Epithelial cell of prostate (primary cell): ENCODE measurements at regions not wholly inside any gene's neighbourhood (a gene's known extent, or its start where the extent isn't known, plus 50 kb on each side); places are given as distances from the start of the nearest gene placed in this dataset.

Experiments used
- DNase-seq: peaks from one replicate; pipeline ENCODE4 v3.0.0-alpha.2; 2011; ENCODE audit warnings: low read depth, low spot score
- H3K27ac ChIP-seq: fragments of 450-650 bp; 2 replicates; pipeline ENCODE4 v1.5.1; 2017; ENCODE audit warnings: mild to moderate bottlenecking

DNA sequence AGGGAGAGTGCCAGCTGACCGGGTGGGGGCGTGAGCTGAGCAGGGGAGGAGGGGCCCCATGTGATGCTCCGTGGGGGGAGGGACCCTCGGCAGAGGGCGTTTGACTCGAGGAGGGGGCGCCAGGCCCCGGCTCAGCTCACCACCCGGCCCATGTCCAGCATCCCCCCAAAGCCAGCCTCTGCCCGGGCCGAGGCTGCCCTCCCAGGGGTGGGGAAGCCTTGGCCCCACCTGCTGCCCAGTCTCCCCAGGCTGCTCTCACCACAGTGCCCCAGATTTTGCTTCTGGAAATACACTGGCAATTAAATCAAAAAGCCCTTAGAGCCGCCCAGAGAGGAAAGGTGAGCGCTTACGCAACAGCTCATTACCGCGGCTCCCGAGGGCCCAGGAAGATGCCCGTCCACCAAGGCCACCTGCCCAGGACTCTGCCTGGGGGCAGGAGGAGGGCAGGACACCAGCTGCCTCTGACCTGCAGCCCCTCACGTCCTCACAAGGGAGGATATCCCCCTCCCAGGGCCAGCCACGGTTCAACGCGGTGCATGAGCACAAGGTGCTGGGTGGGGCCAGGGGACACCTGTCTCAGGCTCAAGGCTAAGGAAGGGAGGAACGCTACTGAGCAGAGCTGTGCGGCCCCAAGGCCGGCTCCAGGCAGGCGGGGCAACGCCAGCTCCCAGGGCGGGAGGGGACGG, 70.0 kb upstream of the INPP5A start:
- no peak overlapping the region for H3K27ac ChIP-seq
- no peak for DNase-seq

DNA sequence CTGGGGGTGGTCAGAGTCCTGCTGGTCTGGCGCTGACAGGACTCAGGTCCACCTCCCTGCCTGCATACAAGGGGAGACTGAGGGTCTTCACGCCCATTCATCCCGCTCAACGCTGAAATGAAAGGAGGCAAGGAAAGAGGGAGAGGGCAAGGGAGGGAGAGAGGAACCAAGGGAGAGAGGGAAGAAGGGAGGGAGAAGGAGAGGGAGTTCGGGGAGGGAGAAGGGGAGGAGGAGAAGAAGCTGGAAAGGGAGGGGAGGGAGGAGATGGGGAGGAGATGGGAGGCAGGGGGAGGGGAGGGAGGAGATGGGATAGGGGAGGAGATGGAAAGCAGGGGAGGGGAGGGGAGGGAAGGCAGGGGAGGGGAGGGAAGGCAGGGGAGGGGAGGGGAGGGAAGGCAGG, 69.4 kb upstream of the INPP5A start:
- no peak for DNase-seq
- no peak overlapping the region for H3K27ac ChIP-seq

DNA sequence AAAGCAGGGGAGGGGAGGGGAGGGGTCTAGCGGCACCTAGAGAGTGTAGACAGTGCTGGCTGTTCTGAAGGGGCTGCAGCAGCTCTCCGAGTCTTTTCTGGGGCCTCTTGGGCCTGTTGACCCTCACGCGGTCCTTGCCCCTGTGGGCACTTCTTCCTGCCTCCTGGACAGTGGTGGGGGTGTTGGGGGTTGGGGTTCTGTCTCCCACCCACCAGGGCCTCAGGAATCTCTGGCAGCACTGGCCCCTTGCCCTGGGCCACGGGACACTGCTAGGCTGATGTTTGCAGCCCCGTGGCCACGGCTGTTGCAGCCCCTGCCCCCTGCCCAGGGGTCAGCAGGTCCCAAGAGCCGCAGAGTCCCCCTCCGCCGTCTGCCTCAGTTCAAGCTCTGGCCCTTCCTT, 68.9 kb upstream of the INPP5A start:
- H3K27ac ChIP-seq, result no peak overlapping the region
- DNase-seq, result no peak

DNA sequence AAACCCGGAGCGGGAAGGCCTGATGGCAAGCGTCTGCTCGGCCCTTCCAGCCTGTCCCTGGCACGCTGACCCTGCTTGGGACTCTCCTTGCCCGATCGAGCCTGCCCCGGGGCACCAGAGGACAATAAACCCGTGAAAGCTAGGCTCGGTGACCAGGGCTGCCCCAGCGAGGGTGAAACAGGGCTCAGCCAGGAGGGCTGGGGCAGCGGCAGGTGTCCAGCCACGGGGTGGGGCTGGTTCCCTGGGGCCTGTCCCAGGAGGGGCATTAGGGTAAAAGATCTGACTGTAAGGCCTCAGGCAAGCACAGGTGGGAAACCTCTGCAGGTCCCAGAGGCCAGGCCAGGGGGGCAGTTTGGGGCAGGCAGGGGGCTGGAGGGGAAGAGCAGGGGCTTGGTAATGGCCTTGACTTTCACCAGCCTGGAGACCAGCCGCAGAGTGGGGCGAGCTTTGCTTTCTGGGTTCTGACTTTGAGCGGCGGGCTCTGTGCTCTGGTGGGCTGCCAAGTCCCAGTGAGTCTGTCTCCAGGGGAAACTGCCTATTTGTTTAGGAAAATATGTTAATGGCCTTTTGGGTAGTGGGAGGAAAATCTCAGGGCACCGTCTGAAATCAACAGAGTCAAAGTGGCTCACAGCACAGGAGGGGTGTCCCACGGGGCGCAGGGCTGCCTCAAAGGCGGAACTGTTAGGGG, 68.2 kb upstream of the INPP5A start:
- no peak for DNase-seq
- no peak overlapping the region for H3K27ac ChIP-seq

DNA sequence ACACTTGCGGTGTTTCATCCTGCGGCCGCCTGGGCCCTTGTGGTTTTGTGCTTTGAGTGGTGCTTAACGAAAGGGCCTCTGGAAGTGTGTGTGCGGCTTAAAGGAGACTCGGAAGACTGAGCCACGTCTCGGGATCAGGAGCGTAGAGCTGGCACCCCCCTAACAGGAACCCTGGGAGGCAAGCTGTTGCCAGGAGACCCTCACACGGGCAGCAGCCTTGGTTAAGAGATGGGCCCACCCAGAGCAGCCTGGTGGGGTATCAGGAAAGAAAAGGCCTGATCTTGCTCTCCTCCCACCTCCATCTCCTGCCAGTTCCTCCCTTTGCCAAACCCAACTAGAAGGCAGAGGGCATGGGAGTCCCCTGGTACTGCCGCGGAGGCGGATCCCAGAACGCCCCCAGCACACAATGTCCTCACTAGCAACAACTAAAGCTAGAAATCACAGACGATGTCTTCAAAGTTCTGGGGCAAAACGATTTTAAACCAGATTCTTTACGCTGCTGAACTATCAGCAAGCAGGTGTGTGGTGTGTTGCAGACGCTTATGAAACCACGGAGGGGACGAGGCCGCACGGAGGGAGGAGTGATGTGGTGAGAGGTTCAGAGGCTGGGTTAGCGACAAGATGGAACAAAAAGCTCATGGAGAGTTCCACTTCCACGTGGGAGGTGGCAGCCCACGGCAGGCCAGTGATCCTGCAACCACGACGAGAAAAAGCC, 67.0 kb upstream of the INPP5A start:
- H3K27ac ChIP-seq, result no peak overlapping the region
- DNase-seq, result no peak

DNA sequence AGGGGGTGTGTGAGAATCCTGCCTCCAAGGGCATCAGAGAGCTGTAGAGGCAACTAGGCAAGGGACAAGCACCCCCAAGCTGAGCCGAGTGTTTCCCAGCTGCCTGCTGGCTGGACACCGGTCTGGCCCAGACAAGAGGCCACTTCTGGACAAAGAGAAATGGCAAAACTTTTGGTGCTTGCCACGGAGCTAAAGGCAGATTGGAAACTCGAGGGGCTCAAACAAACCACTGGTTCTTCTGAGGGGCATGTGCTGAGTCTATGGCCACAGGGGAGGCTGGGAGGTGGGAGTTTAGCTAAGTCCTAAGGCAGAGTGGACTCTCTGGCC, 66.5 kb upstream of the INPP5A start:
- no peak overlapping the region for H3K27ac ChIP-seq
- no peak for DNase-seq

DNA sequence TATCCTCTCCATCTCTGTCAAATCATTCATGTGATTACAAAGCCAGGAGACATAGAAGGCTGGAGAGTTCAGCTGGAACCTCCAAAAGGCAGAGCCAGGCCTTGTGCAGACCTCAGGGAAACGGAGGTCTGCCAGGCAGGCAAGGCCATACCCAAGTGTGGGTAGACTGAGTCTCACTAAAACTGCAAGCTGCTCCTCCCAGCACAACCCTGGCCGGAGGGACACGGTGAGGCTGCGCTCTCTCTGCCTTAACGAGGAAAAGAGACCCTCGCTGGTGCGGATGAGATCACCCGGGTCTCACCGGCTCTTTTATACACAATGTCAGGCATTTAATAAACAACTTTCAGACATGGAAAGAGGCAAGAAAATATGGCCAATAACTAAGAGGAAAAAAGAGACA, 66.1 kb upstream of the INPP5A start:
- no peak for DNase-seq
- no peak overlapping the region for H3K27ac ChIP-seq

DNA sequence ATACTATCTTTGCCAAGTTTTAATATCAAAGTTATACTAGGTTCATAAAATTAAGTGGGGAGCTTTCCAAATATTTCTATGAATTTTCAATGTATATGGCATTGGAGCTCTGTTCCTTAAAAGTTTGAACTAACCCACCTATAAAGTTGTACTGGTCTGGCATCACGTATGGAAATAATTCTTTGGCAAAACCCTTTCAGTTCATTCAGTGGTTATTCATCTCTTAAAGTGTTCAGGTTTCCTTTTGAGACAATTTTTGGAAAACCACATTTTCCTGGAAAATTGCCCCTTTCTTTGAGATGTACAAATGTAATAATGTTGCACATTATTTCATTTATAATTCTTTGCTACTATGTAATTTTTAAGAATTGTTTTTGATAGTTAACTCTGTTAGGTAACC, 62.5 kb upstream of the INPP5A start:
- no peak for DNase-seq

DNA sequence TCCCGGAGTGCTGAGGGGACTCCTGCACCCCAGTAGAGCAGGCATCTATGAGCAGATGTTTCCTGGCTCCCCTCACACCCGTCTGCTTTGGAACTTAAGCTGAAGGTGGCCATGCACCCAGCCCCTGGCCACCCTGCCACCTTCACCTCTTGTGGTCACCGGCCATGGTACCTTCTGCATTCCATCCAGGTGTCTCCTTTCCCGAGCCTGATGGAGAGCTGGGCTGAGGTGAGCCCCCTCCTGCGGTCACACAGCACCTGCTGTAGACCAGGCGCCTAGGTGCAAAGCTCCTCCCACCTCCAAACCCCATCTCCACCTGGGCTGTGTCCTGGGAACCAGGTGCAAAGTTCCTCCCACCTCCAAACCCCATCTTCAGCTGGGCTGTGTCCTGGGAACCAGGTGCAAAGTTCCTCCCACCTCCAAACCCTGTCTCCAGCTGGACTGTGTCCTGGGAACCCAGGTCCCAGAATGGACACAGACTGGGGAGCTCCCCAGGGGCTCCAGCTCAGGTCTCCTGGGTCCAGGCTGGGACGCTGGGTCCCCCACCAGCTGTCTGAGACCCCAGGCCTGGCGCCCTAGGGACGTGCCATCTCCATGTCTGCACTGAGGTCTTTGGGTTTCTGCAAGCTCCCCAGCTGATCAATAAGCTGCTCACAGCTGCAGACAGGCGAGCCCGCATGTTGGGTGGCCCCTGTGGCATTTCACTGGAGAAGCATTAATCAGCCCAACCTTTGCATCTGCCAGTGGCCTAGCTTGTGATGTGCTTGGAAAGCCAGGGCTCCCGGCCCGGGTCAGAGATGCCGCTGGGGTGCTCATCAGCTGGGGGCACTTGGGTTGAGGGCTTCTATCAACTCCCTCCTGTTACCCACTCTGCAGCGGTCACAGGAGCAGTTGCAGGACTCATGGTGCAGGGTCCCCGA, 61.2 kb upstream of the INPP5A start:
- H3K27ac ChIP-seq, result no peak overlapping the region
- no peak for DNase-seq

More for the DNA sequence above, 62.5 kb upstream of the INPP5A start:
- H3K27ac ChIP-seq, result no peak overlapping the region

DNA sequence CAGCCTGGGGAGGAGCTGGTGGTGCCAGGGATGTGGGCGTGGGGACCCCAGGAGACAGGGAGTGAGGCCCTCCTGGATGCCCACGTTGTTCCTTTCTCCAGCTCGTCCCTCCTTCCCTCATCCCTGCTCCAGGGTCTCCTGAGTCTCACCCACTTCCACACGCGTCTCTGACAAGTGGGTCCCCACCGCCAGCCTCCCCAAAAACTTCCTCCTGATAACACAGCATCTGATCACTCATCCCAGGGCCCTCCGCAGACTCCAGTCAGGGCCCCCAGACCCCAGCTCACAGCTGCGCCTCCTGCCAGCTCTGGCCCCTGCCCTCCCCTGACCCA, 60.6 kb upstream of the INPP5A start:
- no peak for DNase-seq
- H3K27ac ChIP-seq, result no peak overlapping the region

DNA sequence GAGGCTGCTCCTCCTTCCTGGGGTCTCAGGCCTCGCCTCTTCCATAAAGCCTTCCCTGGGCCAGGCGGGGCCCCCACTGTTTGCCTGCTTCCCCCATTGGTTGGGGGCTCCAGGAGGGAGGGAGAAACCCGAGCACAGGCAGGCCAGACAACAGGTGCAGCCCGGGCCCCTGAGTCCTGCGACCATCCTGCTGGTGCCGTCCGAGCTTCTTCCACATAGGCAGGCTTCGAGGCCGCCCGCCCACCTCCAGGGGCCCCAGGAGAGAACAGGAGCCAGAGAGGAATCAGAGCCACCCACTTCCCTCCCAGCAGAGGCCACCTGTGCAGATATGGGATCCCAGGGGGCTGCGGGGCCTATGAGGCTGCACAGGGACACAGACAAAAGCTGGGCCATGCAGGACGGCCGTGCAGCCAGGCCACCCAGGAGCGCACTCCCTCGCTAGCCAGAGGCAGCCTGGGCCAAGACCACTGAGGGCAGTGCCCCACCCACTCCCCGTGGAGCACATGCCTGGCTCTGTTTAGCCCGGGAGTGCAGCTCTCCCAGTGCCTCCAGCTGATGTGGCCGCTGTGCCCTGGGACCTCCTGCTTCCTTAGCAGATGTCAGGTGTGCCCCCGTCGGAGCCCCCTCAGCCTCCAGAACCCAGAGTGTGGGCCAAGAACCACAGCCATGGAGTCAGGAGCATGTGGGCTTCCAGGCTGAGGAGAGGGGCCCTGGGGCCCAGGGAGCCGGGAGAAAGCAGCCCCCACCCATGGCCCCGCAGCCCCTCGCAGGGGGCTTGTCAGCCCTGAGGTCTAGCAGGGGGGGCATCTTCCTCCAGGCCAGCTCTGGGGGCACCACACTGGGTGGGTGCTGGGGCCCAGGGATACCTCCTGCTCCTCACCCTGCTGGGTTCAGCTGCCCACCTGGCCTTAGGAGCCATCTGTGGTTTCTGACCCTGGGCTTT, 59.9 kb upstream of the INPP5A start:
- H3K27ac ChIP-seq, result no peak overlapping the region
- no peak for DNase-seq

DNA sequence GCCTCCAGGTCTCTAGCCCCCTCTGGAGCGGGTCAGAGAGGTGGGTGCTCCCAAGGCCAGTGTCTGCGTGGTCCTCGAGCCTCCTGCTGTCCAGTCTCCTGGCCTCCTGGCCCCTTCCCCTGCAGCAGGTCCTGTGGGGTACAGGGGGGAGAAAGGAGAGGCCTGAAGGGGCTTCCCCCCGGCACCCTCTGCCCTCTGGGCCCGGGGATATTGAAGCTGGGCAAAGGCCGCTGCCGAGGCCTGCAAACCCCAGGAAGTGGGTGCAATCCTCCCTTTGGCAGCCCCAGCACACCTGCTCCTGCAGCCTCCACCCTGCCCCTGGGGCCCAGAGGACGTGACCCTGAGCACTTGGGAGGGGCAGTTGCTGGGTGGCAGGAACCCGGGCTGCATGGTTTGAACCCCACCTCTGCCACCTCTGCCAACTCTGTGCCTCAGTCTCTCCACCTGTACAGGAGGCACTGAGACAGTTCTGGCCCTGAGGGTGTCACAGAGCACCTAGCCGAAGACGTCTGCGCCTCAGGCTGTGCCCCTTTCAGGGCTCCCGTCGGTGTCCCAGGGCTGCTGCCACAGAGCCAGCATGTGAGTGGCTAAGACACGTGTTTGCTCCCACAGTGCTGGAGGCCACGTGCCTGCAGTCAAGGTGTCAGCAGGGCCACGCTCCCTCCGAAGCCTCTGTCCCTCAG, 59.1 kb upstream of the INPP5A start:
- no peak for DNase-seq
- no peak overlapping the region for H3K27ac ChIP-seq

DNA sequence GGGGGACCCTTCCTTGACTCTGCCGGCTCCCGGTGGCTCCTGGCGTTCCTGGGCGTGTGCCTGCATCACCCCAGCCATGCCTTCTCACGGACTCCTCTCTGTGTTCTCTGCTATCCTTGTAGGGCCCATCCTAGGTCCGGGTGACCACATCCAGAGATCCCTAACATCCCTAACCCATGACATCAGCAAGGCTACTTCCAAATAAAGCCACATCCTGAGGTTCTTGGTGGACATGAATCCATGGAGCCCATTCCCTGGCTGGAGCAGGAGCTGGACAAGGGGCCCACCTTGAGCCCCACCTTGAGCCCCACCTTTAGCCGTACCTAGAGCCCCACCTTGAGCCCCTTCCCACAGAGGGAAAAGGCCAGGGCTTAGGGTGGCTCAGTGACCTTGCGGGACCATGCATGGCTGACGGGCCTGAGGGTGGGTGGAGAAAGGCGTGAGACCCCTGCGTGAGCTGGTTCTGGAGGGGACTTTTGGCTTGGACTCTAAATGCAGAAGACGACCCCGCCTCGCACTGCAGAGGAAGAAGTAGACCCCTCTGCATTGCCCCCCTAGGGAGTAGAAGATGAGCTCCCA, 58.5 kb upstream of the INPP5A start:
- DNase-seq, result no peak

DNA sequence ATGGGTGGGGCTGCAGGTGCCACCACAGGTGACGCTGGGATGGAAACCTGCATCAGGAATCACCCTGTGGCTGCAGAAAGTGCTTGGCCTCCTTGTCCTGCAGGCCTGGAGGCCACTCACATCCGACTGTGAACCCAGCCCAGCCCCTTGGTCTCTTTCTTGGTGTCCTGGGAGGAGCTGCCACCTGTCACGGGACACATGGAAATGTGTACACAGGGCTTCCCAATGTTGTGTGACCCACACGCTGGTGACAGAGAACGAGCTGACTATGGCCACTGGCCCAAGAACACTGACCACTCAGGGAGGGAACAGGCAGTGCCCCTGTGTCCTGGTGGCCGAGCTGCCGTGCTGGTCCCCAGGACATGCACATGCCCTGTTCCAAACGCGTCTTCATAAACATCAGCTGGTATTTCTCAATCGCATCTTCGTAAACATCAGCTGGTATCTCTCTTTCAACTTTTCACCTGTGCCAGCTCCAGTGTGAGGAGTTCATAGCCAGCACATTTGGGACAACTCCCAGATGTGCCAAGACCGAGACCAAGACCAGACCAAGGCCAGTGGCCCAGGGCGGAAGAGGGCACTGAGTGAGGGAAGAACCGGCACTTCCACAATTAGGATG, 57.9 kb upstream of the INPP5A start:
- no peak for DNase-seq
- H3K27ac ChIP-seq, result no peak overlapping the region

More for the DNA sequence above, 58.5 kb upstream of the INPP5A start:
- no peak overlapping the region for H3K27ac ChIP-seq

DNA sequence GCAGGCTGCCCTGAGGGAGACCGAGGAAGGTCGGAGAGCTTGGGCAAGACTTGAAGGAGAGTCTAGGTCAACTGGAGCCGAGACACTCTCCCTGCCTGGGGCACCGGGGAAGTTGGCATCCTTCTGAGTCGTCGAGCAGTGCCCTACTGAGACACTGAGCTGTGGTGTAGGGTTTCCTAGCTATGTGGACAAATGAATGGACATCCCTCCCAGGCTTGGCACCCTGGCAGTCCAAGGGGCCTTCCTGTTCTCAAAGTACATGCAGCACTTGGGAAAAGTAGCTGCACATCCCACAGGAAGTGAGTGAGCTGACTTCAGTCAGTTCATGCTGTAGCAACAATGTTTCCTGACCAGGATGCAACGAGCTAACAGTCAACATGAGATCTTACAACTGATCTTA, 57.2 kb upstream of the INPP5A start:
- DNase-seq, result no peak
- no peak overlapping the region for H3K27ac ChIP-seq

DNA sequence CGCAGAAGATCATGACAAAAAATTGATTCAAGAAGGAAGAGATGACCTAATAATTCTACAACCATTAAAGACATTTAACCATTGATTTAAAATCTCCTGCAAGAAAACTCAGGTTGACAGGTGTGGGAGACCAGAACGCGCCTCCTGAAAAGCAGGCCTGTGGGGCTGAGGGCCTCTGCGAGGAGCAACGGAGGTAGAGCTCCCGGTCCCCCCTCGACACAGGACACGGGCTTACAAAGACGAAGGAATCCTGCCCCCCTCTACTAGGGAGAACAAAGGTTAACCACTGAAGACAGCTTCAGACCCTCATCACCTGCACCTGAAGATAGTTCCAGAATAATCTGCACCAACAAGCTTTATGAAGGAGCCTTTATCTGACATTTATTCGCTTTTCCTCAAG, 55.9 kb upstream of the INPP5A start:
- H3K27ac ChIP-seq, result no peak overlapping the region
- DNase-seq, result no peak

DNA sequence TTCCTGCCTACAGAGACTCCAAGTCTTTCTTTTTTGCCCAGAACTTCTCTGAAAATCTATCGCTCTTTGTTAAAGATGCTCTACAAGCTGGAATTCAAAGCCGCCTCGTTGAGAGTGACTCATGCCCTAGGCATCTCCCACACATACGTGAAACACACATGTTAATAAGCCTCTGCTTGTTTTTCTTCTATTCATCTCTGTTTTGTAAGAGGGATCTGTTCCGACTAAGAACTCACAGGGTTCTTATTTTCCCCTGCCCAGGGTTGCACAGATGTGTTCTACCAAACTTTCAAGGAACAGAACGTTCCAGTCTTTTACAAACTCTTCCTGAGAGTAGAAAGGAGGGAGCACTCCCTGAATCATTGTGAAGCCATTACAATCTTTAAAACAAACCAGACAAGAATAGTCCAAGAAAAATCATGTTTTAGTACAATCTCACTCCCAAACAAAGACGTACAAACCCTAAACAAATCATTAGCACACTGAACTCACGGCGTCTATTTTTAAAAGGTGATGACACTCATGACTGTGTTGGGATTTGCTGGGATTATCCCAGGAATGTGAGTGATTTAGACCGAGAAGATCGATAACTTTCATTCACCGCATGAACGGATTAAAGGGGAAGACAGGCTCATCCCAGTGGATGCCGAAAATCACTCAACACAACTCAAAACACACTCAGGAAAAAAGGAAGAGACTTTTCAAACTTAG, 55.3 kb upstream of the INPP5A start:
- DNase-seq, result peak; percentile 44
- H3K27ac ChIP-seq, result peak overlapping the region; percentile 57

DNA sequence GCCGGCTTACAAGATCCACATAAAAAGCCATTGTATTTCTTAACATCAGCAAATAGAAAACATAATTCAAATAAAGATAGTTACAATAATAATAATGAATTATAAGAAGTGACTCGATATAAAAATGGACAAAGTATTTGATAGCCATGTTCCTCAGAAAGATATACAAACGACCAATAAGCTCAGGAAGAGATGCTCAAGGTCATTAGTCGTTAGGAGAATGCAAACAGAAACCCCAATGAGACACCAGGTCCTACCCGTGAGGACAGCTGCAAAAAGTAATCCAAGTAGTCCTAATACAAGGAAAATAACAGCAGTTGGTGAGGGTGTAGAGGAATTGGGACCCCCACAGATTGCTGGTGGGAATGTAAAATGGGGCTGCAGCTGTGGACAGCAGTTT, 54.2 kb upstream of the INPP5A start:
- DNase-seq, result no peak
- H3K27ac ChIP-seq, result no peak overlapping the region
